Ramos (cell line): ENCODE measurements at regions not wholly inside any gene's neighbourhood (a gene's known extent, or its start where the extent isn't known, plus 50 kb on each side); places are given as distances from the start of the nearest gene placed in this dataset.

Experiments
- in situ Hi-C: fragments of 300-500 bp; cut with MboI; formaldehyde crosslinking; loops from one replicate; pipeline ENCODE4 v1.14.3; 2022; ENCODE audit warnings: low sequenced_read_pairs; ENCODE audit not compliant: unreplicated experiment

DNA sequence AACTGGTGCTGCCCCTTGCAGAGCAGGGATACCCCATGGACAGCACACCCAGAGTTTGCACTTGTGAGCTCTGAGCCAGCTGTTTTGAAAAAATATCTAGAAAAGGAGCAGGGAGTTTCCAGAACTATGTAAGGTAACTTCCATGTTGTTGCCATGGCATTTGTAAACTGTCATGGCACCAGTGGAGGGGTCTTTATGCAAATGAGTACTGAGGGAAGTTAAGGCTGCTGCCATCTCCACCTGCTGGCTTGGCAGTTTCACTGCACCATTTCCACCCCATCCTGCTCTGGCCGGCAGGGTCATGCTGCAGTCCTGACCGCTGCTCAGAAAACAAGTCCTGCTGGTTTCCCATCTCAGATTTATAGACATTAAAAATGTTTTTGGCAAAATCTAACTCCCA lies 52.3 kb upstream of the SNTG2 start:
- in situ Hi-C loops = no loop called here

GRCh38 chr2:897091-897490 lies 53.6 kb upstream of the SNTG2 start:
- in situ Hi-C loops = no loop called here

DNA sequence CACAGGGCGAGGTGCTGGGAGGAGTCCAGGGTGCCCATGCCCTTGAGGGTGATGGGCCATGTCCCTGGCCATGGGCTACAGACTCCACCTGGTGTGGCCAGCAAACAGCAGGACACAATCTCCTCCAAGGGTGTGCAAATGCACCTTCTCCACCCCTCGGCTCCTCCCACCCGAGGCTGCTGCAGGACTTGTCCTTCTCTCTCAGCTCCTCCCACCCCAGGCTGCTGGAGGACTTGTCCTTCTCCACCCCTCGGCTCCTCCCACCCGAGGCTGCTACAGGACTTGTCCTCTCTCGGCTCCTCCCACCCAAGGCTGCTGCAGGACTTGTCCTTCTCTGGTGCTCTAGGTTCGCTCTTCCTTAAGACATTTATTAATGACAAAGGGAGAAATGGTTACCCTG lies 57.3 kb upstream of the SNTG2 start:
- in situ Hi-C loops = no loop called here

- in situ Hi-C loops = no loop called here
Observed at GRCh38 chr2:892892-893291, 57.8 kb upstream of the SNTG2 start.

DNA sequence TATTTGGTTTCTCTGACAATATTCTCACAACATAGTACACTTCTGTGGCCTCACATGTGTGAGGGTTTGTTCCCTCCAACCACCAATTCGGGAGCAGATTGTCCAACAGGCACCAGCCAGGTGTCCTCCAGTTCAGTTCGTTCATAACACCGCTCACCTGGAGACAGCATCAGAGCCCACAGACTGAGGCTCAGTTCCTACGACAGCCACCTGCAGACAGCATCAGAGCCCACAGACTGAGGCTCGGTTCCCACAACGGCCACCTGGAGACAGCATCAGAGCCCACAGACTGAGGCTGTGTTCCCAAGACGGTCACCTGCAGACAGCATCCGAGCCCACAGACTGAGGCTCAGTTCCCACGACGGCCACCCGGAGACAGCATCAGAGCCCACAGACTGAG lies 58.2 kb upstream of the SNTG2 start:
- in situ Hi-C loops = no loop called here

DNA sequence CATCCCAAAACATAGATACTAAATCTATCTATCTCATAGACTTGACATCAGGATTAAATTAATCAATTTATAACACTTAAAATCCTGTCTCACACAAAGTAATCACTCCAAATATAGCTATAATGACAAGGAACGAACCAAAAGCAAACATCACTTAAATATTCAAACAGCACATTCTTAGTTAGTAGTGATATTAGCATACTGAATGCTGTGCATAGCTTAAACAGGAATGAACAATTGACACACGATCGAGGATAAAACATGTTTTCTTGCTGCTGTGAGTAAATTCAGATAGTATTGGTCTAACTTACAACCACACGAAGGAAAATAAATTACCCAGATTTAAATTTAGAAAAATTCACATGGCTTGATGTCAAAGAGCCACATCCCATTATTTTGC lies 58.9 kb upstream of the SNTG2 start:
- in situ Hi-C loops = no loop called here

DNA sequence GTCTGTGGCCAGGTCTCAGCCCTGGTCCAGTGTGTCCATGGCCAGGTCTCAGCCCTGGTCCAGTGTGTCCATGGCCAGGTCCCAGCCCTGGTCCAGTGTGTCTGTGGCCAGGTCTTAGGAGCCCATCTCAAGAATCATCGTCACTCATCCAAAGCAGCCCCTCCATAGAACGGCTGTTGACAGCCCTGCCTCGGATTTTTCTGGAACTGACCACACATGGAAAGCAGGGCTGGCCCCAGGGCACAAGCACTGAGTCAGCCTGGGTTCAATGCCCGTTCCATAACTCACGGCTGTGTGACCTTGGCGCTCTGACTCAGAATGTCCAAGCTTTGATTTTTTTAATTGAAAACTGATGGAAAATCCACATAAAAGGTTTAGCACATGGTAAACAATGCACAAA lies 59.9 kb upstream of the SNTG2 start:
- in situ Hi-C loops = no loop called here

DNA sequence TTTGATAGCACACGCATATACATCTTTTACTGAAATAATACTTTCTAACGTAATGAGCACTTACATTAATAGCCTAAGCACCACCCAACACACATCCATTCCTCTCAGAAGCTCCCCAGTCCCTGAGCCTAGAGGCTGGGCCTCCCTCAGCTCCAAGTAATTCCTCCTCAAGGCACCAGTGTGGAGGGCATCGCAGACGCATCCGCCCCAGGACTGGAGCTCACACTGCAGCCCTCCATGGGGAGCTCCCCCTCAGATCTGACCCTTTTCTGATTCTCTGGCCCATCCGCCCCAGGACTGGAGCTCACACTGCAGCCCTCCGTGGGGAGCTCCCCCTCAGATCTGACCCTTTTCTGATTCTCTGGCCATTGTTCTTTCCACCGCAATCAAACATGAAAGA lies 60.4 kb upstream of the SNTG2 start:
- in situ Hi-C loops = no loop called here

DNA sequence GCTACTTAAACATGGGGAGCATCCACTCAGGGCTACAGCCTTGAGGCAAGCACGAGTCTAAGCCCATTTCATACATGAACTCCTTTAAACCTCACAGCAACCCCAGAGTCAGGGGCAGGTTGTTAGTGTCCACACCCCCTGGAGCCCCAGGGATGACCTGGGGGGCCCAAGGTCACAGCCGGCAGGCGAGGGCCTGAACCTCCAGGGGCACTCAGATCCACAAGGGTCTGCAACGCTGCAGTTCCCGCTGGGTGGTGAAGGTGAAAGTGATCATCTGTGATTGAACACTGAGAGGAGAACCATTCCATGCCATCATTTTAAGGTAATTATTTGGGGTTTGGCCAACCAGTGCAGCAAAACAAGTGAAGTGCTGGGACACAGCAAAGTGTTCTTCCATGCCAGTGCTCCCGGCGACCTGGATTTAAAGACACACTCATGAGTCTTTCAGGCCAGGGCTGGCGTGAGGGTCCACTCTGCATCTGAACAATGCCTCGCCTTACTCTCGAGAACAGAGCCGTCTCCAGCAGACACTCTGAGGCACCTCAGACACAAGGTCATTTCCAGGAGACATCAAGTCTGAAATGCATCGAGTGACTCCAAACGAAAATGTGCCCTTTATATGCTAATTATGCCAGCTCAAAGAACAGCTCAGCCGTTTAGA lies 61.6 kb upstream of the SNTG2 start:
- in situ Hi-C loops = no loop called here

GRCh38 chr2:888211-888801 lies 62.3 kb upstream of the SNTG2 start:
- in situ Hi-C loops = no loop called here

- in situ Hi-C loops = no loop called here
Observed at GRCh38 chr2:887639-888038, 63.0 kb upstream of the SNTG2 start.

GRCh38 chr2:886072-887022 lies 64.3 kb upstream of the SNTG2 start:
- in situ Hi-C loops = no loop called here

- in situ Hi-C loops = no loop called here
Observed at GRCh38 chr2:885230-886071, 65.2 kb upstream of the SNTG2 start.

DNA sequence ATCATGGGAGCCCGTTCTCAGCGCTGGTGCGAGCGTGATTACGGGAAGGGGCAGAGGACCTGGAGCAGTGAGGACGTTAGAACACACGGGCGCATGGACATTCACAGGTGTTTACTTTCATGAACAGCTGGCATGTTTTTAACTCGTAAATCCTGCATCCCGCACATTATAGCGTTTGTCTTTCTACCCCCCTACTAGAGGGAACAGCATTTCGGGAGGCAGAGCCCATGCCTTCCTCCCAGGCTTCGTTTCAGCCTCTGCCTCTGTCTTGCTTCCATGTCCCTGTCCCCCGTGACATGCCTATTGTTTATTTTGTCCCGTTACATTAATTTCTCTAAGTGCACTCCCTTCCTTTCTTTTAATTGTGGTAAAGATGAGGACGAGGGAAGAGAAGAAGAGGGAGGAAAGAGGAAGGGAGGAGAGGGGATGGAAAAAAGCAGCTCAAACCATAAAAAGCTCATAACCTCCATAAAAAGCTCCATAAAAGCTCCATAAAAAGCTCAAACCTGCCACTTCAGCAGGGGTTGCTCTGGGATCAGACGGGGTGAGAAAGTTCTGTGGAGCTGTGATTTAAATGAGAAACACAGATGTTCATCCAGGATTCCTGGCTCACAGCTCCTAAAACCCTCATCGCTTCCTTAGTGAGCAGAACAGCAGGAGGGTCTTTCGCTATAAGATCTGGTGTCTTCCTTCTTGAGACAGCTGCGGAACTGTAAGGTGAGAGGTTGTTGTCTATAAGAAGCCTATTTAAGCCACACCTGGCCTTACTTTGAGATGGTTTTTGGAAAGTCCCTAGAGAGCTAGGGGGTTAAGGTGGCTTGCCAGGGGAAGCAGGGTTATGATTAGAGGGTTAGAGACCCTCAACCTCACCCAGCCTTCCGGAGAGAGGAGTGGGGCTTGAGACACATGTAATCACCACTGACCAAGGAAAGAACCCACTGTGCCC lies 66.6 kb upstream of the SNTG2 start:
- in situ Hi-C loops = no loop called here

GRCh38 chr2:883260-883802 lies 67.3 kb upstream of the SNTG2 start:
- in situ Hi-C loops = no loop called here

DNA sequence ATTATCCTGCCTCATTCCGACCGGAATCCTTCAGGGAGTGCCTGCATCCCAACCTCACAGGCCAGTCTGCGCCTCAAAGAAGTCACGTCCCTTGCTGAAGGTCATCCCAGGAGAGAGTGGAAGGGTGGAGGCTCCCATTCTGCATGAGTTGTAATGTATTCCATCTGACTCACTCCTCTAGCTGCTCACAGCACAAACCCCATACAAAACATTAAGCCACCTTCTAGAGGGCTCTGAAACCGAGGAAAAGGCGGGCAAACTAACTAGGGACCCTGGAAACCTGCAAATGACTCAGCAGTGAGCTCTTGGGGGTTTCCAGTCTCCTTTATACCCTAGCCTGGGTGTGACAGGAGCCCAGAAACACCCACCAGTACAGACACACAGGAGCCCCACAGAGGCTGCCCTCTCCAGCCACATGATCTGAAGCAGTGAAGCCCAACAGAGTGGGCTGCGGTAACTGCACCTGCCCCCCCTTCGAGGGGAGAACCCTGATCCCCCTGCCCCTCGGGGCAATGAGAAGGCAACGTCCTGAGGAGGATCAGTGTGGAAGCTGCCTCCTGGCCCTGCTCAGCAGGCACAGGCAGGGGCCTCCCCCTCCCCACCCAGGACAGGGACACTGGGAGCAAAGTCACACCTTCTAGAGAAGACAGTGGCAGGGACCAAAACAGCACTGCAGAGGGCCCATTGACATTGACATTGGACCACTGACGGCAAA lies 69.3 kb upstream of the SNTG2 start:
- in situ Hi-C loops = no loop called here

DNA sequence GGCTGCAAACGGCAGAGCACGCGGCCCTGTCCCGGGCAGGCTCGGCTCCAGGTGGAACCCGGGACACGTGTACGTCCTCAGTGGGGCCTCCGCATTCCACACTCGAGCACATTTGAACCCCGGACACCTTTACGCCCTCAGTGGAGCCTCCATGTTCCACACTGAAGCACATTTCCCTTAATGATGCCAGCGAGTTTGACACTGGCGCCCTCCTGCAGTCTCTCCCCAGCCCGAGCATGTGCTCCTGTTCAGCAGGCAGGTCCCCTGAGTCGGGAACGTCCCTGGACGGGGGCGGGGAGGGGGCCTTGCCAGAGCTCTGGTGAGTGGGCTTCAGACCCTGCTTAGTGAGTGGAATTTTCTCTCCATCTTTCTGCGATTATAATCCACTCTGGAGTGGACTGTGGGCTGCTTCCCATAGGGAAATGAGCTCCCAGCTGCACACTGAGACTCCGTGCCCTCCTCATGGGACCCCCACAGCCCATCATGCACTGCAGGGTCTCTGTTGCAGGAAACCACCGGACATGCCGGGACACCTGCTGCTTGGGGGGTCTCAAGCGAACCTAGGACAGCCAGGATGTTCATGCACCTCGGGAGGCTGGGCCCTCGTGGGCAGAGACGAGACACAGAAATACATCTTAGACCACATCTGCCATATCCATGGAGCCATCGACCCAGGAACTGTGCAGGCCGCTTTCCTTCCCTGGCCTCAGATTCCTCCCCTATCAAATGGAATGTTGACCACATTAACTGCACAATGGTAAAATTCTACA lies 70.3 kb upstream of the SNTG2 start:
- in situ Hi-C loops = no loop called here

GRCh38 chr2:879540-879939 lies 71.1 kb upstream of the SNTG2 start:
- in situ Hi-C loops = no loop called here
